ENCODE measurements at regions not wholly inside any gene's neighbourhood (a gene's known extent, or its start where the extent isn't known, plus 50 kb on each side); places are given as distances from the start of the nearest gene placed in this dataset.

DNA sequence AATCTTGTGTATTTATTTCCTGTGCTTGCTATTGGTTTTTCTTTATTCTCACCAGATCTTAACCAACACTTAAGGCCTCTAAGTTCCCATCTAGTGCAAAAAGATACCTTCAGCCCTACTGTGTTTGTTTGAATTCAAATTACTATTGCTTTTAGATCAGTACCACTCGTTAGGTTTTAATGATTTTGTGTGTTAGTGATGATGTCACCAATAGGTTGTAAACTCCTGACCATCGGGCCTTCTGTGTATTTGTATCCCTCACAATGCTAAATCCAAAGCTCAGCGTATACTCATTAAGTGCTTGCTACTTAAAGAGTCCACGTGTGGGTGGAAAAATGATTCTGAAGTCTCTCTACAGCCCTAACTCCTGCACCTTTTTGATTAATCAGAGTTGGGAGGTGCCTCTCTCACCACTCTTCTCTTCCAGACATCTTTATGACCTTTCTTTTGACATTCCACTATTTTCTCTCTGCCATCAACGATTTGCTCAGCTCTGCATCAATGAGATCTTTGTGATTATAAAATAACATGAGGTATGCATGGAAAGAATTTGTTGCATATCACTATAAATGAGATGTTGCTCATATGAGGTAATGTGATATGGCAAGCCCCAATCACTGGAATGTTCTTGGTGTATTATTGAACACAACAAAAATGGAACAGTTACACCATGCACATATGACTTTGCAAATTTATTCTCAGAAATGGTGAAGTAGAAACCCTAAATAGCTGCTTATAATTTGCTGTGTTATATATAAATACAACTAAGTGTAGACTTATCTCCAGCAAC lies 55.1 kb upstream of the LAMA2 start:
- no peak for DNase-seq

- no peak for DNase-seq
These were observed 56.3 kb upstream of the LAMA2 start for GRCh38 chr6:128826606-128827005.

- no peak for DNase-seq
These were observed 60.7 kb upstream of the LAMA2 start for GRCh38 chr6:128822271-128822670.

DNA sequence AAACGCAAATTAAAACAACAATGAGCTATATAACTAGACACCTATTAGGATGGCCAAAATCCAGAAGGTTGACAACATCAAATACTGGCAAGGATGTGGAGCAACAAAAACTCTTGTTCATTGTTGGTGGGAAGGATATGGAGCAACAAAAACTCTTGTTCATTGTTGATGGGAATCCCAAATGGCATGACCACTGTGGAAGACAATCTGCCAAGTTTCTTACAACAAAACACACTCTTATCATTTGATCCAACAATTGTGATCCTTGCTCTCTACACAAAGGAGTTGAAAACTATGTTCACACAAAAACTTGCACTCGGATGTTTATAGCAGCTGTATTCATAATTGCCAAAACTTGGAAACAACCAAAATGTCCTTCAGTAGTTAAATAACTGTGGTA lies 61.8 kb upstream of the LAMA2 start:
- no peak for DNase-seq

DNA sequence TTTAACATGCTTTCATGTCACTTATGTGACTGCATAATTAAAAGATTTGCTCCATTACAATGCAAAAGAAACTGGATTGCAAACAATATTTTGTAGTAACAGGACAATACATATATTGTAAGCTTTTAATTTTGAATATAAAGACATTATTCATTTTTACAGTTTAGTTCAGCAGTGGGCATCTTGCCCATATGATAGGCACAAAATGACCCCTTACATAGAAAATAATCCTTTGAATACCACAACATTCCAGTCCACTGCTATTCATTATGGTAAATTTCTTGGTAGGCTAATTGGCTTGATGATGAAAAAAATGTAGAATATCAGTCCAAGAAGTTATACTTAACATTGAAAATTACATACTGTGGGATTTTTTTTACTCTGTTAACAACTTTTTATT lies 74.1 kb upstream of the LAMA2 start:
- DNase-seq = no peak

- no peak for DNase-seq
These were observed 75.4 kb upstream of the LAMA2 start for GRCh38 chr6:128807577-128807976.

DNA sequence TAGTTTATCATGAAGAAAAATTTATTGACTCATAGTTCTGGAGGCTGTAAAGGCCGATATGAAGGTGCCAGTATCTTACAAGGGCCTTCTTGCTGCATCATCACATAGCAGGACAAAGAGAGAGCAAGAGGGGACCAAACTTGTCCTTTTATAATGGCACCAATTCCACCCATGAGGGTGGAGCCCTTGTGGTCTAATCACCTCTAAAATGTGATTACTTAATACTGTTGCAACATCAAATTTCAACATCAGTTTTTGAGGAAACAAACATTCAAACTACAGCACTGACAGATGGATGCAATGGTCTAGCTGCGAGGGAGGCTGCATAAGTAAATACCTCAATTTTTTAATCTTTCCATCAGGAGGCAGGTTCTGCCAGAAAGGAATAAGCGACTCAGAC lies 76.7 kb upstream of the LAMA2 start:
- DNase-seq = no peak

GRCh38 chr6:128803911-128804310 lies 79.0 kb upstream of the LAMA2 start:
- DNase-seq = no peak

DNA sequence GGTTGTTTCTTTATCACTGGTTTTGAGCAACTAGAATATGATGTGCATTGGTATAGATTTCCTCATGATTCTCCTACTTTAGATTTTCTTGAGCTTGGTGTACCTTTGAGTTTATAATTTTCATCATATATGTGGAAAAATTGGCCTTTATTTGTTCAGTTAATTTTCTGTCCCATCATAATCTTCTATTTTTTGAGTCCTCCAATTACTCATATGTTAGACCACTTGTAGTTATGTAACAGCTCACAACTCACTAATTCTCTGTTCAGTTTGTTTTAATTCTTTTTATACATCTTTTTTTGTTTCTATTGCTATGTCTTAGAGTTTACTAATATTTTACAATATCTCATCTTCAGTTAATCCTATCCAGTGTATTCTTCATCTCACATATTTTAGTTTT lies 81.3 kb upstream of the LAMA2 start:
- no peak for DNase-seq

- no peak for DNase-seq
These were observed 98.7 kb upstream of the LAMA2 start for GRCh38 chr6:128784266-128784665.

DNA sequence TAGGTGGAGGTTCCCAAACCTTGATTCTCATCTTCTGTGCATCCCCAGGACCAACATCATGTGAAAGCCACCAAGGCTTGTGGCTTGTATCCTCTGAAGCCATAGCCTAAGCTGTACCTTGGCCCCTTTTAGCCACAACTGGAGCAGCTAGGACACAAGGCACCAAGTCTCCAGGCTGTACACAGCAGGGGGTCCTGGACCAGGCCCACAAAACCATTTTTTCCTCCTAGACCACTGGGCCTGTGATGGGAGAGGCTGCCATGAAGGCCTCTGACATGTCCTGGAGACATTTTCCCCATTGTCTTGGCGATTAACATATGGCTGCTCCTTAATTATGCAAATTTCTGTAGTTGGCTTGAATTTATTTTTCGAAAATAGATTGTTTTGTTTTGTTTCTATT lies 114.8 kb upstream of the LAMA2 start:
- no peak for DNase-seq

GRCh38 chr6:128767705-128768104 lies 115.2 kb upstream of the LAMA2 start:
- no peak for DNase-seq

DNA sequence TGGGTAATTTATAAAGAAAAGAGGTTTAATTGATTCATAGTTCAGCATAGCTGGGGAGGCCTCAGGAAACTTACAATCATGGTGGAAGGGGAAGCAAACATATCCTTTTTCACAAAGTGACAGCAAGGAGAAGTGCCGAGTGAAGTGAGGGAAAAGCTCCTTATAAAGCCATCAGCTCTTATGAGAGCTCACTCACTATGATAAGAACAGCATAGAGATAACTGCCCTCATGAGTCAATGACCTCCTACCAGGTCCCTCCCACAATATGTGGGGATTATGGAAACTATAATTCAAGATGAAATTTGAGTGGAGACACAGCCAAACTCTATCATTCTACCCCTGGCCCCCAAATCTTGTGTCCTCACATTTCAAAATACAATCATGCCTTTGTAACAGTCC lies 115.8 kb upstream of the LAMA2 start:
- DNase-seq = no peak

GRCh38 chr6:128763599-128764300 lies 119.2 kb upstream of the LAMA2 start:
- no peak for DNase-seq

DNA sequence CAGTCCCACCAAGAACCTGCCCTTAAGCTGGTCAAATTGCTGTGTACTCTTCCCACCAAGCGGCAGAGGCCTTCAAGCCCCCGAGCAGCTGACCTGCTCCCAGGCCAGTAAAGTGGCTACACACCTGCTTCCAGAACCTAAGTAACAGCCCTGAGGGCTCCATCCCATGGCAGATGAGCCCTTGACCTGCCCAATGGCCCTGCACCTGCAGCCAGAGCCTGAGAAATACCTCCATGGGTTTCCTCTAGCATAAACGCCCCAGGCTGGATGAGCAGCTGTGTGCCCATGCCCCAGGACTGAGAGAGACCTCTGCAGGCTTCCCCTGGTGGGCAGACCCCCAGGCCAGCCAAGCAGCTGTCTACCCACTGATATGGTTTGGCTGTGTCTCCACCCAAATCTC lies 123.0 kb upstream of the LAMA2 start:
- no peak for DNase-seq

DNA sequence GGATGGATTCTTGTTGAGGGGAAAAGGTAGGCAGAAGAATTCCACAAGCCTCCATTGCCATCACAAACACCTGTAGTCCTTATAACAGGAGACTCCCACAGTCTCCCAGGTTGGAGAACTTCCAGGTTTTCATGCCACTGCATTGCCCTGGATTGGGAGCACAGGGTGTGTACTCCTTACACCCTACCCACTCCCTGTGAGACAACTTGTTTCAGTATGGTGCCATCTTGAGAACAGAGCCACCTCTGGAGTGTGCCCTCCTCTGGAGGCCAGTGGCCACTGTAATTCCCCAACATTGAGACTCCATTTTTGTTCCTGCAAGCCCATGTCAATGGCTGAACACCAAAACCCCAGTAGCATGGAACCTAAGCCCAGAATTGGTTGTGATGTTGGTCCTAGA lies 123.5 kb upstream of the LAMA2 start:
- no peak for DNase-seq

DNA sequence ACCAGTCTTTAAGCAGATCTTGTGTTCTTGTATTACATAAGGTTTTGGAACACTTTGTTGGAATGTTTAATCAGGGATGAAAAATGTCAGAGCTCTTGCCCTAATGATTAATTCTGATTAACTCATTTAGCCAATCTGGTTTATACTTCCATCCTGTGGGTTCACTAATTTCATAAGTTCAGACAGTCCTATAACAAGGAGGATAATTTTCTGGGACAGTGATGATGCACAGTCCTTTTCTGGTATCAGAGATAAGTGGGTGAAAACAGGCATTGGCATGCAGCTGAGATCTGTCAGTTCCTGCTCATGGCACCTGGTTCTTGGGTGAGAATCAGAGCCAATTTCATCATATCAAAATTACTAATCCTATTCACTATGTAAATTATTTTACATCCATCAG lies 125.0 kb upstream of the LAMA2 start:
- no peak for DNase-seq

DNA sequence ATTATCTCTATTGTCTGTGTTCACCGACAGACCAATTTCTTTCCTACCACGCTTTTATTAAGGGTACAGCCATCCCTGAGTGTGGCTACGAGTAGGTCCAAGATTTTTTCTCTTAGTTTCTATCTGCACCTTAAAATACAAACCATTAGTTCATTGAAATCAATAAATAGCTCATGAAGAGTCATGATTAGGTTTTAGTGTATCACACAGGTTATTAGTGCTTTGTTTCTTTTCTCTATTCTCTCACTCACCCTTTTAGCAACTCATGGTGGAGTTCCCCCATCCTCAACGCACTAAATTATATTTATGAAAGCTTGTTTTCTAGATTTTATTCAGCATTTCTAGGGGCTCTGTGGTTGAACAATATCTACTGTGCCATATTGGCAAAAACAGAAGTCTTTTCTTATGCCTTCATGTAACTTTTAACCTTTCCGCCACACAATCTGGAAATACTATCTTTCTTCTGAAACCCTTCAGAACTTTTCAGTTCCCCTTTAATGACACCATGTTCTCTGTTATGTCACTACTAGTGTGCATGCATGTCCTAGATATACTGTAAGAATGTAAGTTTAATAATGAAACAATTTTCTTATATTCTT lies 128.2 kb upstream of the LAMA2 start:
- DNase-seq = no peak

- no peak for DNase-seq
These were observed 138.8 kb upstream of the LAMA2 start for GRCh38 chr6:128743974-128744765.

DNA sequence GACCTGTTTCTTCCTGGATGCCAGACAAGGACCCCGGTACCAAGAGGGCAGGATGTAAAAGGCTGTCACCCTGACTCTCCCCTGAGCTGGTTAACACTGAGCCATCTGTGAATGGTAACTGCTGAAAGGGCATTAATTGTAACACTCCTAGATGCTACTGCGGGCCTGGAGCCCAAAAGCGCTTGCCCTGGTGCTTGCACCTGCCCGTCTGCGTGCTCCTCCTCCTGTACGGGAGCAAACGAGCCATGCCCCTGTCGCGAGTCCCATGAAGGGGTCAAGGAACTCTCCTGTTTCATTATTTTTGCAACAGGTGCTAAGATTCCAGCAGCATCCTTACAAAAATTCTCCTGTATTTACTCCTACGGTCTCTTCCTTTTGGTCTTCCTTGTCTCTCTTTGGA lies 140.0 kb upstream of the LAMA2 start:
- DNase-seq = no peak

- DNase-seq = no peak
These were observed 142.0 kb upstream of the LAMA2 start for GRCh38 chr6:128740951-128741350.

DNA sequence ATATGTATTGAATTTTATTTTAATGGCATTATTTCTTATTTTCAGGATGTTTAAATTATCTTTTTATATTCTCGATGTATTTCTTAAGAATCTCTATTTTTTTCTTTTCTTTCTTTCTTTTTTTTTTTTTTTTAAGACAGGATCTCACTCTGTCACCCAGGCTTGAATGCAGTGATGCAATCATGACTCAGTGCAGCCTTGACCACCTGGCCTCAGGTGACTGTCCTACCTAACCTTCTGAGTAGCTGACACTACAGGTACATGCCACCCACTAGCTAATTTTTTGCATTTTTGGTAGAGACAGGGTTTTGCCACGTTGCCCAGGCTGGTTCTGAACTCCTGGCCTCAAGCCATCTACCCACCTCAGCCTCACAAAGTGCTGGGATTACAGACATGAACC lies 143.8 kb upstream of the LAMA2 start:
- no peak for DNase-seq

GRCh38 chr6:128738112-128738511 lies 144.8 kb upstream of the LAMA2 start:
- no peak for DNase-seq

DNA sequence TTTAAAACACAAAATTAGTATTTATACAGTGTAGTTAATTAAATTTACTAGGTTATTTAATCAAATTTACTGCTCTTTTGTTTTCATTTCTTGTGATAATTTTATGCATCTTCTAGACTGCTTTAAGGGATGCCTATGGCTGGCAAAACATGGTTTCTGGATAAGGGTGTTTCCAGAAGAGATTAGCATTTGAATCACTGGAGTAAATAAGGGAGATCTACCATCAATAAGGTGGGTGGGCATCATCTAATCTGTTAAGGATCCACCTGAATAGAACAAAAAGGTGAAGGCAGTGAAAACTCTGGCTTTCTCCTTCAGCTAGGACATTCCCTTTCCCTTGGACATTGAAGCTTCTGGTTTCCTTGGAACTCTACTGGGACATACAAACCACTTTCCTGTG lies 146.2 kb upstream of the LAMA2 start:
- no peak for DNase-seq

Data from NCI-H1105 (cell line).